IMR-90 (cell line): ENCODE measurements at regions not wholly inside any gene's neighbourhood (a gene's known extent, or its start where the extent isn't known, plus 50 kb on each side); places are given as distances from the start of the nearest gene placed in this dataset.

Source experiments
- ATAC-seq: fragments of 200-7000 bp; cut with Tn5 transposase; 2 replicates; pipeline ENCODE4 v1.9.1; 2020; ENCODE audit warnings: low read depth, mild to moderate bottlenecking, moderate library complexity
- BruUV-seq: library from RNA; stranded (reverse); fragments of 400-500 nt; replicated peaks from 2 replicates; lab custom pipeline; 2021; lab: Mats Ljungman, UMichigan
- CTCF ChIA-PET: fragments of 300-600 bp; formaldehyde crosslinking; extraction: SDS; loops from one replicate; lab custom pipeline; 2021; ENCODE audit warnings: antibody characterized with exemption; lab: Yijun Ruan, JAX
- POLR2A ChIA-PET: fragments of 300-600 bp; sonication (Branson Sonifier 250); formaldehyde crosslinking; loops from one replicate; lab custom pipeline; 2022; ENCODE audit warnings: antibody characterized with exemption; ENCODE audit not compliant: unreplicated experiment; lab: Charles Lee
- DNase-seq: peaks from one replicate; pipeline ENCODE4 v3.0.0; 2013
- H2AFZ ChIP-seq: replicated peaks from 2 replicates; pipeline ENCODE3; 2013; ENCODE audit warnings: low read length, mild to moderate bottlenecking; ENCODE audit not compliant: poor library complexity
- H2AK5ac ChIP-seq: 2 replicates; pipeline ENCODE4 v1.6.1; 2013; ENCODE audit warnings: low read depth, low read length, inconsistent platforms
- H2AK9ac ChIP-seq: replicated peaks from 2 replicates; pipeline ENCODE3; 2013; ENCODE audit warnings: mild to moderate bottlenecking, low read depth, low read length, moderate library complexity; ENCODE audit not compliant: poor library complexity
- H2BK120ac ChIP-seq: 2 replicates; pipeline ENCODE4 v1.6.1; 2013; ENCODE audit warnings: low read depth, low read length, inconsistent platforms
- H2BK15ac ChIP-seq: 3 replicates; pipeline ENCODE4 v1.6.1; 2013; ENCODE audit warnings: low read depth, low read length, inconsistent platforms
- H2BK20ac ChIP-seq: 2 replicates; pipeline ENCODE4 v1.6.1; 2013; ENCODE audit warnings: low read depth, mild to moderate bottlenecking, inconsistent platforms, low read length, moderate library complexity
- H2BK5ac ChIP-seq: 2 replicates; pipeline ENCODE4 v1.6.1; 2013; ENCODE audit warnings: mild to moderate bottlenecking, low read depth, low read length, inconsistent platforms; ENCODE audit not compliant: poor library complexity, severe bottlenecking
- H3K14ac ChIP-seq: replicated peaks from 2 replicates; pipeline ENCODE4 v1.6.1; 2013; ENCODE audit warnings: low read depth, low read length, inconsistent platforms
- H3K18ac ChIP-seq: 2 replicates; pipeline ENCODE4 v1.6.1; 2013; ENCODE audit warnings: low read depth, low read length, control low read depth
- H3K23ac ChIP-seq: 2 replicates; pipeline ENCODE4 v1.6.1; 2013; ENCODE audit warnings: low read depth, low read length, inconsistent platforms
- H3K27ac ChIP-seq: 2 replicates; pipeline ENCODE4 v1.5.1; 2013; ENCODE audit warnings: mild to moderate bottlenecking, control low read depth, low read length; ENCODE audit not compliant: insufficient read depth
- H3K27me3 ChIP-seq: 2 replicates; pipeline ENCODE4 v1.6.1; 2013; ENCODE audit warnings: low read length; ENCODE audit not compliant: control insufficient read depth, insufficient read depth
- H3K36me3 ChIP-seq: 2 replicates; pipeline ENCODE4 v1.6.1; 2013; ENCODE audit warnings: low read length, mixed read lengths; ENCODE audit not compliant: control insufficient read depth, insufficient read depth
- H3K4ac ChIP-seq: 2 replicates; pipeline ENCODE4 v1.6.1; 2013; ENCODE audit warnings: low read depth, low read length, inconsistent platforms
- H3K4me1 ChIP-seq: 2 replicates; pipeline ENCODE4 v1.6.1; 2013; ENCODE audit warnings: low read length, mixed read lengths; ENCODE audit not compliant: control insufficient read depth, insufficient read depth
- H3K4me2 ChIP-seq: 2 replicates; pipeline ENCODE4 v1.6.1; 2013; ENCODE audit warnings: low read depth, mild to moderate bottlenecking, control low read depth, low read length, moderate library complexity
- H3K4me3 ChIP-seq: 2 replicates; pipeline ENCODE4 v1.5.1; 2013; ENCODE audit warnings: low read depth, mild to moderate bottlenecking, control low read depth, low read length, moderate library complexity; ENCODE audit not compliant: insufficient read depth
- H3K56ac ChIP-seq: 2 replicates; pipeline ENCODE4 v1.6.1; 2013; ENCODE audit warnings: low read length, inconsistent platforms; ENCODE audit not compliant: insufficient read depth; ENCODE audit errors: extremely low read depth
- H3K79me1 ChIP-seq, 2 experiments: 2 replicates each; pipeline ENCODE4 v1.6.1; 2013; ENCODE audit warnings: low read length in 2 of 2, inconsistent platforms in 1 of 2, low read depth in 1 of 2
- H3K9ac ChIP-seq: 2 replicates; pipeline ENCODE4 v1.6.1; 2013; ENCODE audit warnings: low read depth, low read length, control low read depth
- H3K9me1 ChIP-seq: 2 replicates; pipeline ENCODE4 v1.6.1; 2013; ENCODE audit warnings: low read length, inconsistent platforms; ENCODE audit not compliant: insufficient read depth
- H3K9me3 ChIP-seq: 2 replicates; pipeline ENCODE4 v1.6.1; 2013; ENCODE audit warnings: low read length; ENCODE audit not compliant: control insufficient read depth, insufficient read depth
- H4K20me1 ChIP-seq: 2 replicates; pipeline ENCODE4 v1.6.1; 2013; ENCODE audit warnings: low read length, inconsistent platforms; ENCODE audit not compliant: insufficient read depth
- H4K5ac ChIP-seq: 2 replicates; pipeline ENCODE4 v1.6.1; 2013; ENCODE audit warnings: mild to moderate bottlenecking, low read depth, low read length, control low read depth
- H4K8ac ChIP-seq, 2 experiments: 2 replicates each; pipeline ENCODE4 v1.6.1; 2013; ENCODE audit warnings: low read depth in 2 of 2, low read length in 2 of 2, control low read depth in 1 of 2, inconsistent platforms in 1 of 2
- H4K91ac ChIP-seq: 2 replicates; pipeline ENCODE4 v1.6.1; 2013; ENCODE audit warnings: low read depth, low read length, inconsistent platforms; ENCODE audit not compliant: insufficient read depth
- BHLHE40 ChIP-seq: fragments of 150-350 bp; IDR thresholded peaks from 2 replicates; pipeline ENCODE4 v1.6.1; 2016; ENCODE audit warnings: mild to moderate bottlenecking, low read depth, low read length
- CEBPB ChIP-seq: IDR thresholded peaks from 2 replicates; pipeline ENCODE4 v1.6.1; 2012; ENCODE audit warnings: low read depth, low read length, improper control_type of control experiment
- CHD1 ChIP-seq: IDR thresholded peaks from 2 replicates; pipeline ENCODE4 v1.6.1; 2012; ENCODE audit warnings: low read depth, low read length, improper control_type of control experiment
- MAFK ChIP-seq: IDR thresholded peaks from 2 replicates; pipeline ENCODE4 v1.6.1; 2012; ENCODE audit warnings: low read depth, low read length, improper control_type of control experiment
- MAZ ChIP-seq: IDR thresholded peaks from 2 replicates; pipeline ENCODE4 v1.6.1; 2012; ENCODE audit warnings: low read depth, mild to moderate bottlenecking, low read length, improper control_type of control experiment, moderate library complexity, borderline replicate concordance
- MXI1 ChIP-seq: IDR thresholded peaks from 2 replicates; pipeline ENCODE4 v1.6.1; 2012; ENCODE audit warnings: low read depth, mild to moderate bottlenecking, low read length, moderate library complexity, borderline replicate concordance
- NFE2L2 ChIP-seq: fragments of 150-350 bp; IDR thresholded peaks from 2 replicates; pipeline ENCODE4 v1.6.1; 2016; ENCODE audit warnings: low read depth, mild to moderate bottlenecking, low read length
- POLR2A ChIP-seq: IDR thresholded peaks from 2 replicates; pipeline ENCODE4 v1.6.1; 2012; ENCODE audit warnings: mild to moderate bottlenecking, low read depth, low read length
- RAD21 ChIP-seq: IDR thresholded peaks from 2 replicates; pipeline ENCODE4 v1.6.1; 2012; ENCODE audit warnings: low read length, improper control_type of control experiment
- RCOR1 ChIP-seq: IDR thresholded peaks from 2 replicates; pipeline ENCODE4 v1.6.1; 2012; ENCODE audit warnings: mild to moderate bottlenecking, low read length, improper control_type of control experiment; ENCODE audit not compliant: insufficient replicate concordance
- RFX5 ChIP-seq: IDR thresholded peaks from 2 replicates; pipeline ENCODE4 v1.8.0; 2012; ENCODE audit warnings: low read depth, mild to moderate bottlenecking, low read length, moderate library complexity
- SMC3 ChIP-seq: fragments of 150-350 bp; IDR thresholded peaks from 2 replicates; pipeline ENCODE4 v1.6.1; 2016; ENCODE audit warnings: low read depth, mild to moderate bottlenecking, antibody characterized with exemption, low read length, moderate library complexity
- WGBS, 2 experiments: methylation state at CpG; one replicate each; pipeline versions ENCODE4 v1.1.5 to v1.1.7; 2013; ENCODE audit warnings: missing lambda C conversion rate in 2 of 2; ENCODE audit not compliant: insufficient read length in 1 of 2; ENCODE audit errors: extremely low coverage in 2 of 2; 5-methylcytosine and 5-hydroxymethylcytosine counted together
- dilution Hi-C: fragments of 300-500 bp; cut with HindIII; formaldehyde crosslinking; loops from one replicate; pipeline ENCODE4 v1.14.3; 2018; ENCODE audit warnings: low sequenced_read_pairs; ENCODE audit not compliant: unreplicated experiment
- in situ Hi-C: fragments of 300-500 bp; cut with MboI; formaldehyde crosslinking; loops from 3 replicates; pipeline ENCODE4 v1.14.3; 2019; ENCODE audit warnings: low sequenced_read_pairs, inconsistent platforms, mixed read lengths
- intact Hi-C: fragments of 100-400 bp; cut with micrococcal nuclease; formaldehyde crosslinking; loops from 2 replicates; pipeline ENCODE4 v1.10.0; 2022
- TF ChIP-seq, protein P1 (sequence below): conservative IDR thresholded peaks from 2 replicates; pipeline ENCODE4 v1.5.1; 2012; ENCODE audit warnings: mild to moderate bottlenecking, low read depth, low read length, improper control_type of control experiment
- TF ChIP-seq, protein P2 (sequence below): fragments of 150-350 bp; IDR thresholded peaks from 2 replicates; pipeline ENCODE4 v1.6.1; 2016; ENCODE audit warnings: low read depth, mild to moderate bottlenecking, low read length, moderate library complexity, borderline replicate concordance

DNA sequence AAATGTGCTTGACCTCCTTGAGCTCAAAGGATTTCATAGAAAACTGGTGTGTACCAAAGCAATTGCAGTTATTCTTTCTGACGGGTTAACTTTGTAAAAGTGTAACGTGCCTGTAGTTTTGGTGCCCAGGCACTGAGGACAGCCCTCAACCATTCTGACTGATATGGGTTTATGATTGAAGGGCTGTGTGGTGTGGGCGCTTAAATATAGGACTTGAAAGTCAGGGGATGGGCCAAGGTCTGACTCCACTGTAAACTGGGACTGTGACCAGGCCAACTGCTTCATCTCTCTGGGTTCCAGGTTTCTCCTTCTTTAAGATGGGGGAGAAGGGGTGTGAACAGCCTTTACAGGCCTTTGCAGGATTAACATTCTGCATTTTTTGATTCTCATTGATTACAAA, 191.1 kb upstream of the ARHGAP20 start:
- H3K9me1 ChIP-seq, result peaks cover 4% of the 10 kb centered on the region
- ATAC-seq (no peak), DNase-seq (no peak)
- no peak overlapping the region for H2AK5ac ChIP-seq
- H2BK15ac ChIP-seq, result no peak overlapping the region
- in situ Hi-C loops, result no loop called here
- no peak overlapping the region for H3K56ac ChIP-seq
- no peak overlapping the region for H2BK120ac ChIP-seq
- H3K36me3 ChIP-seq, result no peaks in the 10 kb centered on the region
- intact Hi-C loops, result no loop called here
- peaks cover 8% of the 10 kb centered on the region for H3K4me1 ChIP-seq
- H4K8ac ChIP-seq, result no peak overlapping the region
- ChIA-PET CTCF (no interaction called here), POLR2A (no interaction called here)
- no peaks in the 10 kb centered on the region for H3K79me1 ChIP-seq
- TF ChIP-seq BHLHE40 (no peak), RFX5 (no peak), MXI1 (no peak), MAZ (no peak), POLR2A (no peak), NFE2L2 (no peak), RAD21 (no peak), MAFK (no peak), CEBPB (no peak), RCOR1 (no peak), CHD1 (no peak), SMC3 (no peak)
- TF ChIP-seq, protein P1, sequence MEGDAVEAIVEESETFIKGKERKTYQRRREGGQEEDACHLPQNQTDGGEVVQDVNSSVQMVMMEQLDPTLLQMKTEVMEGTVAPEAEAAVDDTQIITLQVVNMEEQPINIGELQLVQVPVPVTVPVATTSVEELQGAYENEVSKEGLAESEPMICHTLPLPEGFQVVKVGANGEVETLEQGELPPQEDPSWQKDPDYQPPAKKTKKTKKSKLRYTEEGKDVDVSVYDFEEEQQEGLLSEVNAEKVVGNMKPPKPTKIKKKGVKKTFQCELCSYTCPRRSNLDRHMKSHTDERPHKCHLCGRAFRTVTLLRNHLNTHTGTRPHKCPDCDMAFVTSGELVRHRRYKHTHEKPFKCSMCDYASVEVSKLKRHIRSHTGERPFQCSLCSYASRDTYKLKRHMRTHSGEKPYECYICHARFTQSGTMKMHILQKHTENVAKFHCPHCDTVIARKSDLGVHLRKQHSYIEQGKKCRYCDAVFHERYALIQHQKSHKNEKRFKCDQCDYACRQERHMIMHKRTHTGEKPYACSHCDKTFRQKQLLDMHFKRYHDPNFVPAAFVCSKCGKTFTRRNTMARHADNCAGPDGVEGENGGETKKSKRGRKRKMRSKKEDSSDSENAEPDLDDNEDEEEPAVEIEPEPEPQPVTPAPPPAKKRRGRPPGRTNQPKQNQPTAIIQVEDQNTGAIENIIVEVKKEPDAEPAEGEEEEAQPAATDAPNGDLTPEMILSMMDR, result no peak
- TF ChIP-seq, protein P2, sequence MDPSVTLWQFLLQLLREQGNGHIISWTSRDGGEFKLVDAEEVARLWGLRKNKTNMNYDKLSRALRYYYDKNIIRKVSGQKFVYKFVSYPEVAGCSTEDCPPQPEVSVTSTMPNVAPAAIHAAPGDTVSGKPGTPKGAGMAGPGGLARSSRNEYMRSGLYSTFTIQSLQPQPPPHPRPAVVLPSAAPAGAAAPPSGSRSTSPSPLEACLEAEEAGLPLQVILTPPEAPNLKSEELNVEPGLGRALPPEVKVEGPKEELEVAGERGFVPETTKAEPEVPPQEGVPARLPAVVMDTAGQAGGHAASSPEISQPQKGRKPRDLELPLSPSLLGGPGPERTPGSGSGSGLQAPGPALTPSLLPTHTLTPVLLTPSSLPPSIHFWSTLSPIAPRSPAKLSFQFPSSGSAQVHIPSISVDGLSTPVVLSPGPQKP, result no peak
- no peak overlapping the region; the same call in 1 of the 2 replicates for H3K18ac ChIP-seq
- H3K4ac ChIP-seq, result no peak overlapping the region
- H3K27ac ChIP-seq, result no peak overlapping the region
- BruUV-seq, result no TSS peak
- no peak overlapping the region for H3K4me2 ChIP-seq
- no peak overlapping the region for H2BK20ac ChIP-seq
- H3K14ac ChIP-seq, result no peak overlapping the region
- H2BK5ac ChIP-seq, result no peak overlapping the region
- no peak overlapping the region for H3K23ac ChIP-seq
- H3K9ac ChIP-seq, result no peak overlapping the region
- dilution Hi-C loops, result no loop called here
- no peak overlapping the region for H4K5ac ChIP-seq
- peaks cover 4% of the 10 kb centered on the region; the same call in 1 of the 2 replicates for H4K20me1 ChIP-seq
- no peak overlapping the region for H3K4me3 ChIP-seq
- no peak overlapping the region for H2AK9ac ChIP-seq
- no peaks in the 10 kb centered on the region for H3K27me3 ChIP-seq
- H3K9me3 ChIP-seq, result no peaks in the 10 kb centered on the region
- 100% methylated on average over 3 of the region's 3 CpGs; no CpG with 5 or more reads in 1 of the 2 experiments for WGBS, 2 experiments
- no peak overlapping the region for H4K91ac ChIP-seq
- no peak overlapping the region for H2AFZ ChIP-seq
